Fibroblast of skin of left biceps (primary cell): ENCODE measurements at regions not wholly inside any gene's neighbourhood (a gene's known extent, or its start where the extent isn't known, plus 50 kb on each side); places are given as distances from the start of the nearest gene placed in this dataset.
"Not testable (repeated sequence)": the region's sequence is repeated elsewhere in the genome, so short reads cannot be mapped to it uniquely, and the experiment has no call there.

ENCODE experiments used
- DNase-seq, 2 experiments: peaks; one replicate each; pipeline ENCODE4 v3.0.0-alpha.2; 2013; ENCODE audit warnings: low read depth in 2 of 2

- DNase-seq, result no peak
These were observed 443.7 kb upstream of the FGF16 start for GRCh38 chrX:77003530-77003929.

- peak; percentile 49 to 53 for DNase-seq
These were observed 443.2 kb upstream of the FGF16 start for GRCh38 chrX:77003956-77004355.

DNA sequence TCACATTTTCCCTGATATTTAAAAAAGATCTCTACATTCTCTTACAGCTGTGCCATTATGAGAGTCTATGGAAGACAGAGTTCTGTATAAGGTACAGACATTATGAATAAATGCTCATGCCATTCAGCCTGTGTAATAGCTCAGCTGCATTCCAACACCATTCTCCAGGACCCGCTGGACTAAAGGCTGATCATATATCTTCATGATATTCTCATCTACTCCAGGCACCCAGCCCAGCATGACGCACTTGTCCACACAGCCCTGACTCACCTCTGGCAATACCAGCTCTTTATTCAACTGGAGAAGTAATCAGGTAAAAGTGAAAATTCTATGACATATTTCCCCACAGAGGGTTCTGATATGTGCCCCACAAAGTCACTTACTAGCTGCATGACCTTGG is 437.5 kb upstream of the FGF16 start:
- peak; percentile 30 to 38 for DNase-seq

GRCh38 chrX:77014377-77015372 is 432.5 kb upstream of the FGF16 start:
- no peak for DNase-seq

- DNase-seq, result no peak
These were observed 430.1 kb upstream of the FGF16 start for GRCh38 chrX:77017093-77017492.

DNA sequence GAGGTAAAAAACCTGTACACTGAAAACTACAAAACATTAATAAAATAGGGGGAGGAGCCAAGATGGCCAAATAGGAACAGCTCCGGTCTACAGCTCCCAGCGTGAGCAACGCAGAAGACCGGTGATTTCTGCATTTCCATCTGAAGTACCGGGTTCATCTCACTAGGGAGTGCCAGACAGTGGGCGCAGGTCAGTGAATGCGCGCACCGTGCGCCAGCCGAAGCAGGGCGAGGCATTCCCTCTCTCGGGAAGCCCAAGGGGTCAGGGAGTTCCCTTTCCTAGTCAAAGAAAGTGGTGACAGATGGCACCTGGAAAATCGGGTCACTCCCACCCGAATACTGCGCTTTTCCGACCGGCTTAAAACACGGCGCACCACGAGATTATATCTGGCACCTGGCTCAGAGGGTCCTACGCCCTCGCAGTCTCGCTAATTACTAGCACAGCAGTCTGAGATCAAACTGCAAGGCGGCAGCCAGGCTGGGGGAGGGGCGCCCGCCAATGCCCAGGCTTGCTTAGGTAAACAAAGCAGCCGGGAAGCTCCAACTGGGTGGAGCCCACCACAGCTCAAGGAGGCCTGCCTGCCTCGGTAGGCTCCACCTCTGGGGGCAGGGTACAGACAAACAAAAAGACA is 400.9 kb upstream of the FGF16 start:
- not testable (repeated sequence) for DNase-seq

DNA sequence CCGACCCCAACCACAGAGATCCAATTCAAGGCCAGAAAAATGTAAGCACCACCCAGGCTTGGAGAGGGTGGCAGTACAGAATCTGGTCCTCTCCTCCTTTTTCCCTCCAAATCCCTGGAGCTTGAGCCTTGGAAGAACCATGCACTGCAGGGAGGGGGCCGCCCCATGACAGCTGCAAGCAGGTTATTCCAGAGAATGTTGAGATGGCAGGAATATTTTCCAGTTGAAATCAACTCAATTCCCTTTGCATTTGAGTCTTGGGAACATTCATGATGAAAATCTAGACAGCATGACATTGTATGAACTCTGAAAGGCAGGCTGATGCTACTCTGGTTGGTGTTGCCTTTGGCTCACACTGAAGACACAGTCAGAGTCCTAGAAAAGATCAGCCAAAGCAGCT is 386.6 kb upstream of the FGF16 start:
- no peak for DNase-seq

GRCh38 chrX:77061022-77061421 is 386.2 kb upstream of the FGF16 start:
- no peak for DNase-seq

- no peak for DNase-seq
These were observed 385.6 kb upstream of the FGF16 start for GRCh38 chrX:77061545-77061944.

- DNase-seq, result no peak
These were observed 381.3 kb upstream of the FGF16 start for GRCh38 chrX:77065896-77066295.

- no peak for DNase-seq
These were observed 376.8 kb upstream of the FGF16 start for GRCh38 chrX:77070202-77070918.

DNA sequence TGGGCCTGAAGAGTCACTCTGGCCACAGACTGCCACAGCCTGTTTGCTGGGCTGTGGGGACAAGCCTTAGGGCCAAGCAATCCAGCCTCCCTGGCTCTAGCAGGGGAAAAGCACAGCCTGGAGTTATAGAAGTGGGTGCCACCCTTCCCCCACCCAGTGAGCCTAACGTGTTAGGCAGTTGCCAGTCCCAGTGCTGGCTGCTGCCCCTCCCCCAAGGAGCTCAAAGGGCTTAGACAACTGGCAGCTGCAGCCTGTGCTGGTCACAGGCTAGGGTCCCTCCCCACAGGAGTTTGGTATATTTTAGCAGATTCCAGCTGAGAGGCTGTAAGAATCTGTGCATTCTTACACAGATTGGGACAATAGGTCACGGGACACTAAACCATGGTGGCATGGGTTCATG is 370.3 kb upstream of the FGF16 start:
- no peak for DNase-seq

DNA sequence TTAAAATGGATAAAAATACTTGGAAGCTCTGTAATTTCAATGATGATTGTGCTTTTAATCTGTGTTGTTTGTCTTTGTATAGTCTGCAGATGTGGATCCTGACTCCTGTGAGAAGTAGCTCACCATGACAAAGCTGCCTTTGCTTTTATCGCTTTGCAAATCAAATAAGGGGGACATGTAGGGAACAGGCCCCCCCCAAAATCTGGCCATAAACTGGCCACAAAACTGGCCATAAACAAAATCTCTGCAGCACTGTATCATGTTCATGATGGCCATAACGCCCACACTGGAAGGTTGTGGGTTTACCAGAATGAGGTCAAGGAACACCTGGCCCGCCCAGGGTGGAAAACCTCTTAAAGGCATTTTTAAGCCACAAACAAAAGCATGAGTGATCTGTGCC is 366.0 kb upstream of the FGF16 start:
- not testable (repeated sequence) for DNase-seq

DNA sequence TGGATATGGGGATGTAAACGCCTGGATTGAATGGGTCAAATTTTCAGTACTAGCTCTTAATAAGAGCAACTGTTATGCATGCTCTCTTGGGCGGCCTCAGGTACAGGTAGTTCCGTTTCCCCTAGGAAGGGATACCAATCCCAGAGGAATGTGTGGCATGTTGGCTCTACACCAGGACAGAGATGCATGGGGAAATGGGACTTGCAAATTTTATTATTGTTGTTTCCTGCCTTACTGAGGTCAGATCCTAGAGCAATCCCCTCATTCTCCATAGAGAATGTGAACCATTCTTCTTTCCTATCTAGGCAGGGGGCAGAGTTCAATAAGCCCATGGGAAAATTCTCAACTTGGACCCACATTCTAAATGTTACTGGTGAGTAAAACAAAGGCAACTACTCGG is 361.8 kb upstream of the FGF16 start:
- DNase-seq, result no peak

DNA sequence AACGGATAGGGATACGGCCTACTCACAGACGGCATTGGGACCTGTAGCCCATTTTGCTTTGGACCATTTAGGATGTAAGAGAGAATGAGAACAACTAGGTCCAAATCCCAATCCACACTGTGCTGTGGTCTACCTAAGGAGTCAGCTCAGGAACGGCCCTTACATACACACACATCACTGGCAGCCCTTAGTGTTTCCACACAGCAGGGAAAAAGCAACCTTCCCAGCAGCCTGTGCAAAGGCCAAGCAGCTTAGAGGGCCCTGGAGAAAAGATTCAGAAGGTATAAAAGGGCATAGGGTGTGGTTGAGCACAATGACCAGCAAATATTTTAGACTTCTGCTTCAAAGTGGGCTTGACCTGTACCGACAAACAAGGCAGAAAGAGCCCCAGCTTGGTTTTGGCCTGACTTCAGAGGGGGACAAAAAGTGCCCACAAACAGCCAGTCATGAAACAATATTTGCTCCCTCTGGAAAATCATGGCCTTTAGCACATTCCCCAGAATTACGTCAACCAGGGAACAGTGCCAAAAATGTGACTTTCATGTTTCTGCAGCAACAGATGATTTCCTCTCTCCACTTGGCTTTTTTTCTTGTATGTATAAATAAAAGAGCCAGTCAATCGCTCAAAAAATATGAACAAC is 359.5 kb upstream of the FGF16 start:
- peak; percentile 15 to 23 for DNase-seq

- DNase-seq, result no peak
These were observed 359.0 kb upstream of the FGF16 start for GRCh38 chrX:77088233-77088632.

DNA sequence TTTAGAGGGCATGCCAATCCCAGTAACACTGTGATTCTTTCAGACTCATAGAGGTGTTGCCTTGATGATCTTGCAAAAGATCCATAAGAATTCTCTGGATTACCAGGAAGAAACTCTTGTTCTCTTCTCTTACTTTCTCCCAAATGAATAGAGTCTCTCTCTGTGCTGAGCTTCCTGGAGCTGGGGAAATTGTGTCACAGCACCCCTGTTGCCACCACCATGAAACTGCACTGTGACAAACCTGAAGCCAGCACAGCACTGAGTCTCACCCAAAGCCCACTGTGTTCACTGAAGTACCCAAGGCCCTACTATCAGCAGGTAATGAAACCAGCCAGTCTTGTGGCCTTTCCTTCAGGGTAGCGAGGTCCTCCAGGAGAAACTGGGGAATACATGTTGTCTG is 332.7 kb upstream of the FGF16 start:
- DNase-seq, result no peak

- no peak for DNase-seq
These were observed 328.5 kb upstream of the FGF16 start for GRCh38 chrX:77118686-77119085.

GRCh38 chrX:77119706-77120105 is 327.5 kb upstream of the FGF16 start:
- DNase-seq, result no peak

DNA sequence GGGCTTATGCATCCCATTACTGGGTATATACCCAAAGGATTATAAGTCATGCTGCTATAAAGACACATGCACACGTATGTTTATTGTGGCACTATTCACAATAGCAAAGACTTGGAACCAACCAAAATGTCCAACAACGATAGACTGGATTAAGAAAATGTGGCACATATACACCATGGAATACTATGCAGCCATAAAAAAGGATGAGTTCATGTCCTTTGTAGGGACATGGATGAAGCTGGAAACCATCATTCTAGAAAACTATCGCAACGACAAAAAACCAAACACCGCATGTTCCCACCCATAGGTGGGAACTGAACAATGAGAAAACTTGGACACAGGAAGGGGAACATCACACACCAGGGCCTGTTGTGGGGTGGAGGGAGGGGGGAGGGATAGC is 323.3 kb upstream of the FGF16 start:
- not testable (repeated sequence) for DNase-seq

- DNase-seq, result not testable (repeated sequence)
These were observed 319.6 kb upstream of the FGF16 start for GRCh38 chrX:77127571-77127970.

GRCh38 chrX:77143907-77144306 is 303.3 kb upstream of the FGF16 start:
- DNase-seq, result no peak
